ENCODE measurements at regions not wholly inside any gene's neighbourhood (a gene's known extent, or its start where the extent isn't known, plus 50 kb on each side); places are given as distances from the start of the nearest gene placed in this dataset.

DNA sequence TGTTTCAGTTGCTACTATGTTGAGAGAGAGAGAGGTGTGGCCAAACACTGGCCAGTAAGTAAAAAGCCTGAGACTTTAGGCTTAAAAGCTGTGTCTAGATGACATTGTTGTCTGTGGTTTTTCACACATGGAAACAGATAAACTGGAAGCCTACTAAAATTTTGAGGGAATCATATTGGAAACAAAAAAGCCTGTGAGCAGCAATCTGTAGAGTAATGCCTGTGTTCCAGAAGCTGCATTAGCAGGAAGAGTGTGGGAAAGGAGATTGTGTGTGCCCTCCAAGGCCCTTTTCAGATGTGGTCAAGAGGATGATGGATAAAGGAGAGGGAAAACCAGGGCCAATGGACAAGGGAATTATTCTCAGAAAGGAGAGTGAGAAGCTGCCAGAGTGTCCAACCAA, 236.3 kb upstream of the SPRED2 start:
- TF ChIP-seq, protein P1, sequence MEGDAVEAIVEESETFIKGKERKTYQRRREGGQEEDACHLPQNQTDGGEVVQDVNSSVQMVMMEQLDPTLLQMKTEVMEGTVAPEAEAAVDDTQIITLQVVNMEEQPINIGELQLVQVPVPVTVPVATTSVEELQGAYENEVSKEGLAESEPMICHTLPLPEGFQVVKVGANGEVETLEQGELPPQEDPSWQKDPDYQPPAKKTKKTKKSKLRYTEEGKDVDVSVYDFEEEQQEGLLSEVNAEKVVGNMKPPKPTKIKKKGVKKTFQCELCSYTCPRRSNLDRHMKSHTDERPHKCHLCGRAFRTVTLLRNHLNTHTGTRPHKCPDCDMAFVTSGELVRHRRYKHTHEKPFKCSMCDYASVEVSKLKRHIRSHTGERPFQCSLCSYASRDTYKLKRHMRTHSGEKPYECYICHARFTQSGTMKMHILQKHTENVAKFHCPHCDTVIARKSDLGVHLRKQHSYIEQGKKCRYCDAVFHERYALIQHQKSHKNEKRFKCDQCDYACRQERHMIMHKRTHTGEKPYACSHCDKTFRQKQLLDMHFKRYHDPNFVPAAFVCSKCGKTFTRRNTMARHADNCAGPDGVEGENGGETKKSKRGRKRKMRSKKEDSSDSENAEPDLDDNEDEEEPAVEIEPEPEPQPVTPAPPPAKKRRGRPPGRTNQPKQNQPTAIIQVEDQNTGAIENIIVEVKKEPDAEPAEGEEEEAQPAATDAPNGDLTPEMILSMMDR (IDR thresholded peaks at IDR 0.05), result no peak
- DNase-seq, result no peak
- Histone ChIP-seq H3K4me3 (no peak overlapping the region), H3K4me1 (no peaks in the 10 kb centered on the region), H3K27ac (no peak overlapping the region), H3K36me3 (no peaks in the 10 kb centered on the region), H3K27me3 (ENCODE audit: low read depth) (no peaks in the 10 kb centered on the region), H3K9me3 (peaks cover 13% of the 10 kb centered on the region)
- no peak for ATAC-seq
- intact Hi-C loops (cut with DNase I), result no loop called here

DNA sequence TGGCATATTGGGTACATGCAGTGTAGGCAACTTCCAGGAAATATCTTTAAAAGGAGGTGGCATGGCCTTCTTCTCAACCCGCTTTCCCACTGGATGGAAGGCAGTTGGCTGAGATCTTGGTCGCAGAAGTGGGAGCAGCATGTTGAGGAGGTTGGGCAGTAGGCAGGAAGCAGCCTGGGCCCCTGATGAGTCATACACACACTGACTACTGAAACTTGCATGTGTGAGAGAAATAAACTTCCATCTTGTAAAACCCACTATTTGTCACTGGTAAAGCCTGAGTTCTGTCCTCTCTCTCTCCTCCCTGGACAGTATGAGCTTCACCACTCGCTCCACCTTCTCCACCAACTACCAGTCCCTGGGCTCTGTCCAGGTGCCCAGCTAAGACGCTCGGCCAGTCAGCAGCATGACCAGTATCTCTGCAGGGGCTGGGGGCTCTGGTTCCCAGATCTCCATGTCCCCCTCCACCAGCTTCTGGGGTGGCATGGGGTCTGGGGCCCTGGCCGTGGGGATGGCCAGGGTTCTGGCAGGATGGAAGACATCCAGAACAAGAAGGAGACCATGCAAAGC, 233.8 kb upstream of the SPRED2 start:
- no peak overlapping the region for H3K27ac ChIP-seq
- intact Hi-C loops (cut with DNase I), result no loop called here
- no peaks in the 10 kb centered on the region for H3K27me3 ChIP-seq (ENCODE audit: low read depth)
- no peaks in the 10 kb centered on the region for H3K4me1 ChIP-seq
- TF ChIP-seq, protein P1 (IDR thresholded peaks at IDR 0.05), result no peak
- ATAC-seq, result no peak
- no peak overlapping the region for H3K4me3 ChIP-seq
- DNase-seq, result no peak
- no peaks in the 10 kb centered on the region for H3K36me3 ChIP-seq
- H3K9me3 ChIP-seq, result peaks cover 13% of the 10 kb centered on the region

DNA sequence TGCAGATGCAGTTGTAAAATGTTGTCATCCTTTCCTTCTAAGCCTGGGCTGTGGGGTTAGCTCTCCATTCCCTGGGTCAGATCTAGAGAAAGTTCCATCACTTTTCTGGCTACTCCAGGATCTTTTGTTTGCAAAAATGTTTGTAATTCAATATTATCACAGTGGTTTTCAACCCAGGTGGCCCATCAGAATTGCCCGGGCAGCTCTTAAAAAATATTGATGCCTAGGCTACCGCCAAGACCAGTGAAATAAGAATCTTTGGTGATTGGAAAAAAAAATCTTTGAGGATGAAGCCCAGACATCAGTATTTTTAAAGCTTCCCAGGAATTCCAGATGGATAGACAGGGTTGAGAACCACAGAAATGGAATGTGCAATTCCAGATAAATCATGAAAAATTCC, 232.5 kb upstream of the SPRED2 start:
- Histone ChIP-seq H3K9me3 (peaks cover 13% of the 10 kb centered on the region), H3K4me3 (no peak overlapping the region), H3K36me3 (no peaks in the 10 kb centered on the region), H3K4me1 (no peaks in the 10 kb centered on the region), H3K27me3 (ENCODE audit: low read depth) (no peaks in the 10 kb centered on the region), H3K27ac (no peak overlapping the region)
- DNase-seq, result no peak
- TF ChIP-seq, protein P1 (IDR thresholded peaks at IDR 0.05), result no peak
- no peak for ATAC-seq
- intact Hi-C loops (cut with DNase I), result no loop called here

DNA sequence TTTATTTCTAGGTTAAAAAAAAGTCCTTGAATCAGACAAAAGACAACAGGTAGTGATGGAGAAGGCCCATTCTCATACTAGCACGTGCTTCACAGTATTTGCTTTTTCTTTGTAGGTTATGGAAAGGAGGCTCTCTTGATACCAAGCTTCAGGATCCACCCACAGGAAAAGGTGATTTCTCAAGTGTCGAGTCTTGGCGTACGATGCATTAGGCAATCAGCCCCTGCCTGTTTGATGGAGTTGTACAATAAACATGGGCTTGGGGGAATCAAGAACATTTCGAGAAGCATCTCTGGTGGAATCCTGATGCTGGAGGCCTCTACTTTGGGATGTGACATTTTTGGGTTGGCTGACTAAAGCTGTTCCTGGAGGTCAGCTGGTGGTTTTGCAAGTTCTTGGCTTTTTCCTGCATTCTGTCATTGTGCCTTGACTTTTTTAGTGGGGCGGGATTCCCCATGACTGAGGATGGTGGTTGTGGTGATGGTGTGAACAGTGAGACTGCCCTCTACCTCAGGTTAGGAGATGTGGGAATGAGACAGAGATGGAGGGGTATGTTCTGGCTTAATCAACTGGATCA, 231.5 kb upstream of the SPRED2 start:
- Histone ChIP-seq H3K4me3 (no peak overlapping the region), H3K27ac (no peak overlapping the region), H3K4me1 (no peaks in the 10 kb centered on the region), H3K27me3 (ENCODE audit: low read depth) (no peaks in the 10 kb centered on the region), H3K36me3 (no peaks in the 10 kb centered on the region), H3K9me3 (peaks cover 8% of the 10 kb centered on the region)
- ATAC-seq (no peak), DNase-seq (no peak)
- TF ChIP-seq, protein P1 (IDR thresholded peaks at IDR 0.05), result no peak
- intact Hi-C loops (cut with DNase I), result no loop called here

DNA sequence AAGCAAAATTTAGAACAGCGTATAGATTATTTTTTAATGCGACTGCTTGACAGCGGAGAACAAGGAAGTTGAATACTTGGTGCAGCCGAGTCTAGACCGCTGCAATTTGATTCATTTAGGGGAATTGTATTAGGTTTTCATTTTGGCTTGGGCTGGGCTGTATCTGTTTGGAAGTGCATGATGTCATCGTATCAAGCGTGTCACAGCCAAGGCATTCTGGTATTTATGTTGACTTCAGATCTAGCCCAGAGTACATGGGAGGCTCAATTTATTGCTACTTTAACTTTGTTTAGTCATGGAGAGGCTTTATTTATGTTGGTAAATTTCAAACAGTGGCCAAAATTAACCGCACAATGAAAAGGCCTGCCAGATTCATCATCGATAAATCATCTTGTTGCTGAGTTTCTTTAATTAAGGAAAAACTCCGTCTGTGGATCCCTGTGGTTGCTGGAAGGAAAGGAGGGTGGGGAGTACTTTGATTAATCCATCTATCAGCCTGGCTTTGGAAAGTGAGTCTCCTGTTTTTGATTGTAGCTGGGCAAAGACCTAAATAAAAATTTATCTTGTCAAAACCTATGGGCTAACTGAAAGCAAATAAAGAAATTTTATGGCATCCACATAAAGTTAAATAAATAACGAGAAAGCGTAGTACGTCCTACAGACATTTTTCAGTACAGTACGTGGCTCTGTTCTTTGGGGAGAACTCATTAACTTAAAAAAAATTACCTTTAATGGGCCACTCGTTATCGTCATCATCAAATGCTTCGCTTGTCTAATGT, 230.4 kb upstream of the SPRED2 start:
- Histone ChIP-seq H3K36me3 (no peaks in the 10 kb centered on the region), H3K9me3 (no peaks in the 10 kb centered on the region), H3K27me3 (ENCODE audit: low read depth) (no peaks in the 10 kb centered on the region), H3K4me3 (peak overlapping the region; percentile 13), H3K4me1 (no peaks in the 10 kb centered on the region), H3K27ac (no peak overlapping the region)
- intact Hi-C loops (cut with DNase I), result no loop called here
- ATAC-seq (no peak), DNase-seq (no peak)
- TF ChIP-seq, protein P1 (IDR thresholded peaks at IDR 0.05), result no peak

Measured in lower lobe of right lung (tissue), 2 donors.